ENCODE measurements at regions not wholly inside any gene's neighbourhood (a gene's known extent, or its start where the extent isn't known, plus 50 kb on each side); places are given as distances from the start of the nearest gene placed in this dataset.

GRCh38 chr9:81112627-81113452 lies 576.5 kb downstream of the TLE1 start:
- no peak for DNase-seq (ENCODE audit: low read depth)
- H3K4me3 ChIP-seq (ENCODE audit: low read depth, low read length) = no peak overlapping the region

GRCh38 chr9:81108821-81109220 lies 580.5 kb downstream of the TLE1 start:
- DNase-seq (ENCODE audit: low read depth) = no peak
- no peak overlapping the region for H3K4me3 ChIP-seq (ENCODE audit: low read depth, low read length)

- peak; percentile 23 for DNase-seq (ENCODE audit: low read depth)
- H3K4me3 ChIP-seq (ENCODE audit: low read depth, low read length) = no peak overlapping the region
These were observed 581.0 kb downstream of the TLE1 start for GRCh38 chr9:81108391-81108790.

- DNase-seq (ENCODE audit: low read depth) = no peak
These were observed 585.5 kb downstream of the TLE1 start for GRCh38 chr9:81103597-81104471.

DNA sequence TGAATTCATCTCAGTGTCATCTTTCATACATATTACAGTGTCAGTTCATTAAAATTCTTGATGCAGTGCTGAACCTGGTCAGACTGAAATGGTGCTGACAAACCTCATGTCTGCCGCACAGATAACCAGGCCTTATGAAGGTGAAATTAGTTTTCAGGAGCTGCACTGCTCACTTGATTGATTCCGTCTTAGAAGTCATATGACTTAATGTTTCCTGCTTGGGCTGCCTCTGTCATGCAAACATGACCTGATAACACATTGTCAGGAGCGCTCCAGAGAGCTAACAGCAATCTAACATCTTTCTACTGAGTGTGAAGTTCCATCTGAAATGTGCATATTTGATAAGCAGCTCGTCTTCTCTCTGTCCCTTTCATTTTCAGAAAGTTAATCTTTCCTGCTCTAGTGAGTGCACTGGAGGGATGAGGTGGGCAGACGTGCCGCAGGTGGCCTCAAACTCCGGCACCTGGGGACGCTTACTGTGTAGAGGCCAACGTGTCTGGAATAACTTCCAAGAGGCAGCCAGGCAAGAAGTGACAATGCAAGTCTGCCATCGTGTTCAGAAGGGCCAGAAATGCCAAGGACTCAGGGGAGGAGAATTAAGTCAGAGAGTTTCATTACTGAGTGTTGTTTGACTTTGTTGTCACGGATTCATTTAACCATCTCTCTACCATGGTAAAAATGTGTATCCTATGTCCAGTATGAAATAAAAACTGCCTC lies 592.1 kb downstream of the TLE1 start:
- no peak for DNase-seq (ENCODE audit: low read depth)
- no peak overlapping the region for H3K4me3 ChIP-seq (ENCODE audit: low read depth, low read length)

More at GRCh38 chr9:81103597-81104471, 585.5 kb downstream of the TLE1 start:
- H3K4me3 ChIP-seq (ENCODE audit: low read depth, low read length) = no peak overlapping the region

DNA sequence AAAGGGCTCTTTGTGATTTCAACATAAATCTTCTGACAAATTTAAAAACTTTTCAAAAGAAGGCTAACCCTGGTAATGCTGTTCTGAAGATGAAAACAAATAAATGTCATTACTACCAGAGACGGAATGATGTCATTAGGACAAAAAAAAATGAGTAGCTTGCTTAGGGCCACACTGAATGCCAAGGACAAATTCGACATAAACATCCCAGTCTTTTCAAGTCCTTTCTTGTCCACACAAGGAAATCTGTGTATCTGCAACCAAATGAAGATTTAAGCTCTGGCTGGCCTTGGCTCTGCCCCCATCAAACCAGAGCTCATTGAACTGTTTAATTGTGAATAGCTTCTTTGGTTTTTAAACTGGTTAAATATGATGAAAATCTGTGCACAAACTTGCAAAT lies 592.7 kb downstream of the TLE1 start:
- no peak overlapping the region for H3K4me3 ChIP-seq (ENCODE audit: low read depth, low read length)

GRCh38 chr9:81092057-81092456 lies 597.3 kb downstream of the TLE1 start:
- DNase-seq (ENCODE audit: low read depth) = no peak
- H3K4me3 ChIP-seq (ENCODE audit: low read depth, low read length) = no peak overlapping the region

More for the DNA sequence above, 592.7 kb downstream of the TLE1 start:
- DNase-seq (ENCODE audit: low read depth) = no peak

- H3K4me3 ChIP-seq (ENCODE audit: low read depth, low read length) = no peak overlapping the region
- no peak for DNase-seq (ENCODE audit: low read depth)
These were observed 601.0 kb downstream of the TLE1 start for GRCh38 chr9:81088341-81088740.

DNA sequence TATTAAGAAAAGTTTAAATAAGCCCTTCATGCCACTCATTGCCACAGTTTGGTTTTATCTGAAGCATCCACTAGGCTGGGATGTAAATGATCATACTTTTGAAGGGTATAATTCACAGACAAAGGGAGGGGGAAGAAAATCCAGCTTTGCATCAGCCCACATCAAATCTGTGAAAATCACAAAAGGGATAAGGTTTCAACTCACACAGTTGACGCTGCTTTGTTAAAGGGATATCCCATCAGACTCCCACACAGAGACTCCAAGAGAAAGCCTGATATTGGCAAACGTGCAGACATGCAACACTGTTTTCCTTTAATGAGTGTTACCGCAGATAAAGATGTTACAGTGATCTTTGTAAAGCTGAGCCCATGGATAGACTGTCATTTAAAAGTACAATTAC lies 602.9 kb downstream of the TLE1 start:
- no peak overlapping the region for H3K4me3 ChIP-seq (ENCODE audit: low read depth, low read length)
- DNase-seq (ENCODE audit: low read depth) = no peak

- DNase-seq (ENCODE audit: low read depth) = no peak
- no peak overlapping the region for H3K4me3 ChIP-seq (ENCODE audit: low read depth, low read length)
These were observed 605.4 kb downstream of the TLE1 start for GRCh38 chr9:81083854-81084512.

DNA sequence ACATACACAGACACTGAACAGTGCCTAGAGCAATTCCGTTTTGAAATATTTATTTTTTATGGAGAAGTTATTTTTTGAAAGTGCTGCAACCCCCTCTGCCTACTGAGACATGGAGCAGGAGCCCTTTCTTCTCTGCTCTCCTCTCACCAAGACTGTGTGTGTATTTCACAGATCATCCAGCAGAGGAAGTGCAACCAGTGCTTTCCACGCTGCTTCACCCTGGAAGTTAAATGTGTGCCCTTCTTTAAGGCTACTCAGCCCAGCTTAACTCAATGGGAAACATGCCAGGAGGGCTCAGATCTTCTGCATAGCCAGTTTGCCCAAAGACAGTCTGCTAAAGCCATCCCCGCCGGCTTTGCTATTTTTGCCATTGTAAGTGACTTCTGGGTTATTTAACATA lies 606.3 kb downstream of the TLE1 start:
- H3K4me3 ChIP-seq (ENCODE audit: low read depth, low read length) = no peak overlapping the region
- no peak for DNase-seq (ENCODE audit: low read depth)

DNA sequence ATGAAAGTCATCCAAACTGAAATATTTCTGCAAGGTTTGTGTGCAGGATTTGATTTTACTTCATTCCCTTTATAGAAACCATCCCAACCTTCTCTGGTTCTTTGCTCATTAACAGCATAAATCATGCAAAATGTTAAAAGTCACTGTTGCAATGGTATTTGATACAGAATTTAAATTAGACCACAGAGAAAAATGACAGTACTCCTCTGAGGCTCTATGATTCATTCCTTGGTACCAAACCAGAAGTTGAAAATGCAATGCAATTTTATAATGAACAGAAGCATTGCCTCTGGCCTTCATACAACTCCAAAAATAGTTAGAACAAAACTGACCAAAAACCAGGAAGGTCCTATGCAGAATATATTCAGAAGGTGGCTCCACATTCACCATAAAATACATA lies 607.1 kb downstream of the TLE1 start:
- no peak for DNase-seq (ENCODE audit: low read depth)
- no peak overlapping the region for H3K4me3 ChIP-seq (ENCODE audit: low read depth, low read length)

DNA sequence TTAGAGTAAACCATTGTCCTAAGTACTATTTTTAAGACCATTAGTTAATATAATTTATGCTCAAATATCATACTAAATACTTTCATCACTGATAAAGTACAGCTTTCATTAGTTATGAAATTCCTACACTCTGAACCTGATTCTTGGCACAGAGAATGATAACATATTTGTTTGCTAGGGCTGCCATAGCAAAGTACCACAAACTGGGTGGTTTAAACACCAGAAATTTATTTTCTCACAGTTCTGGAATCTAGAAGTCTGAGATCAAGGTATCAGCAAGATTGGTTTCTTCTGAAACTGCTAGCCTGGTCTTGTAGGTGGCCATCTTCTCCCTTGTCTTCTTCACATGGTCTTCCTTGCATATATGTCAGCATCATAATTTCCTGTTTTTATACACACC lies 608.4 kb downstream of the TLE1 start:
- no peak for DNase-seq (ENCODE audit: low read depth)
- H3K4me3 ChIP-seq (ENCODE audit: low read depth, low read length) = no peak overlapping the region

- no peak for DNase-seq (ENCODE audit: low read depth)
- no peak overlapping the region for H3K4me3 ChIP-seq (ENCODE audit: low read depth, low read length)
These were observed 609.2 kb downstream of the TLE1 start for GRCh38 chr9:81080185-81080584.

DNA sequence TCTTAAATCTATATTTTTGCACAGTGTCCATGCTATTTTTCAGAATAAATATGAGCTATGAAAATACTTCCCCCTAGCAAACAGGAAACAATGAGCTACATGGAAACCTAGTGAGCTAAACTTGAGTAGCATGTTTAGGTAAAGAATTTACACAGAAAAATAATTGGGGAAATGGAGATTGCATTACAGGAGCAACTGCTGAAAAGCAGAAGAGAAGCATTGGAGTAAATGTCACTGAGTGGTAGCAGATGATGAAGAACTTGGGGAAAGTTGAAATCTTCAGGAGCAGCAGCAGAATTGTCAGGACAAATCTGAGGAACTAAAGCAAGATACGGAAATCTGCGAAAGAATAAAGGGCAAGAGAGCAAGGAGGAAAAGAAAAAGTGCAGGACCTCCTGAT lies 610.3 kb downstream of the TLE1 start:
- H3K4me3 ChIP-seq (ENCODE audit: low read depth, low read length) = no peak overlapping the region
- no peak for DNase-seq (ENCODE audit: low read depth)

GRCh38 chr9:81078555-81078954 lies 610.8 kb downstream of the TLE1 start:
- no peak for DNase-seq (ENCODE audit: low read depth)
- H3K4me3 ChIP-seq (ENCODE audit: low read depth, low read length) = no peak overlapping the region

DNA sequence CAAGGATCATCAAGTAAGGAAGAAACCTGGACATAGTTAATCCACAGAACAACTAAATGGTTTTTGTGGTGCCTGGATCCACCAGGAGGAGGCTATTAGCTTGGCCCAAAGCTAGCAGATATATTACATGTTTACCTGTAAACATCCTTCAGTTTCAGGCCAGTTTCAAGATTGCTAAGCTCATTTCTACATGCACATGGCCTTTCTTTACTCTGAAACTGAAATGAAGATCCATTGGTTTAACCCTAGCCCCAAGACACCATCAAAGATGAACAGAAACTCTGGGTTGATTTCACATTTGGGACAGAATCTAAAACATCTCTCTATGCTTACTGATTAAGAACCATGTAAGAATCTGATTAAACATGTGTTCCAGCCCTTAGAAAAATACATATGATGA lies 611.8 kb downstream of the TLE1 start:
- H3K4me3 ChIP-seq (ENCODE audit: low read depth, low read length) = no peak overlapping the region
- DNase-seq (ENCODE audit: low read depth) = no peak

DNA sequence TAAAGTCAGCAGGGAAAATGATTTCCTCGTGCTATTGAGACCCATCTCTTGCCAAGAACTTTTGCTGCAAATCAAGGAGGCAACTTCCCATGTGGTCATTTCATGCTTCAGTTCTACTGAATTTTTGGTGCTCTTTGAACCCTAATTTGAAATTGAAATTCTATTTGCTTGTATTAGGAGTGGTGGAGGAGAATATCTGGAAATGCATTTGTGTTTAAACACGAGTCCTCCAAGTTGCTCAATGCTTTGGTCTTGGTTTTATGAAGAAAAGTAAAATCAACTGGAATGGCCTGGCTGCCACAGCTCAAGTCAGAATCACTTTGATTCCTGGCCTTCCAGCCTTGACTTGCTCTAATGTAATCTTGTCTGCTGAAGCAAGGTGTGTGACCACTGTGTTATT lies 613.2 kb downstream of the TLE1 start:
- H3K4me3 ChIP-seq (ENCODE audit: low read depth, low read length) = no peak overlapping the region
- DNase-seq (ENCODE audit: low read depth) = no peak

- DNase-seq (ENCODE audit: low read depth) = no peak
- no peak overlapping the region for H3K4me3 ChIP-seq (ENCODE audit: low read depth, low read length)
These were observed 615.1 kb downstream of the TLE1 start for GRCh38 chr9:81074221-81074620.

DNA sequence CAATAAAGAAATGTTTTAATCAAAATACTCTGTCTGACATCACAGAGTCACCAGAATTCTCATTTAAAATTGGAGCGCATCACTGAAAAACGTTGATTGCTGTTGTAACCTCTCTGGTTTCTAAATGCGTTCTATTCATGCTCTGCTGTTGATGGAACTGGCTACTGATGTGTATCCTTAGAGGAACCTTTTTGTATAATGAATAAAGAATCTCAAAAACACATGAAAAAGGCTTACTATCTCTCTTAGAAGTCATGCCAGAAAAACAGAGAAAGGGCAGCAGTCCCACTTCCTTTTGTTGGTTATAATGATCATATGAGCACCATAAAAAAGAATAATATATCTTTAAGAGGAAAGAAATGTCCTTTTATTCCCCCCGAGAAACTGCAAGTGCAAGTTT lies 615.5 kb downstream of the TLE1 start:
- no peak for DNase-seq (ENCODE audit: low read depth)
- no peak overlapping the region for H3K4me3 ChIP-seq (ENCODE audit: low read depth, low read length)

Data from skeletal muscle cell (primary cell).